SK-N-MC (cell line): ENCODE measurements at regions not wholly inside any gene's neighbourhood (a gene's known extent, or its start where the extent isn't known, plus 50 kb on each side); places are given as distances from the start of the nearest gene placed in this dataset.

Experiments
- EZH2 ChIP-seq: fragments of 200-600 bp; sonication (generic); IDR thresholded peaks from one replicate; pipeline ENCODE4 v1.6.1; 2017; ENCODE audit warnings: antibody characterized with exemption
- POLR2AphosphoS5 ChIP-seq: IDR thresholded peaks from 2 replicates; pipeline ENCODE4 v1.6.1; 2012; ENCODE audit warnings: mild to moderate bottlenecking, low read depth, low read length, borderline replicate concordance

- TF ChIP-seq EZH2 (no peak), POLR2AphosphoS5 (no peak)
Measured at GRCh38 chr5:155530046-155530445, 516.5 kb downstream of the KIF4B start.
